GM18519 (cell line): ENCODE measurements at regions not wholly inside any gene's neighbourhood (a gene's known extent, or its start where the extent isn't known, plus 50 kb on each side); places are given as distances from the start of the nearest gene placed in this dataset.
"Not testable (repeated sequence)": the region's sequence is repeated elsewhere in the genome, so short reads cannot be mapped to it uniquely, and the experiment has no call there.

Experiments
- ATAC-seq: cut with Tn5 transposase; IDR thresholded peaks from one replicate; pipeline ENCODE4 v1.9.1; 2021; ENCODE audit warnings: mild to moderate bottlenecking, moderate library complexity; ENCODE audit not compliant: unreplicated experiment, low FRiP score

- no peak for ATAC-seq
Observed at GRCh38 chr6:85887461-85887860, 244.8 kb upstream of the SYNCRIP start.

- no peak for ATAC-seq
Observed at GRCh38 chr6:85868685-85869084, 226.0 kb upstream of the SYNCRIP start.

DNA sequence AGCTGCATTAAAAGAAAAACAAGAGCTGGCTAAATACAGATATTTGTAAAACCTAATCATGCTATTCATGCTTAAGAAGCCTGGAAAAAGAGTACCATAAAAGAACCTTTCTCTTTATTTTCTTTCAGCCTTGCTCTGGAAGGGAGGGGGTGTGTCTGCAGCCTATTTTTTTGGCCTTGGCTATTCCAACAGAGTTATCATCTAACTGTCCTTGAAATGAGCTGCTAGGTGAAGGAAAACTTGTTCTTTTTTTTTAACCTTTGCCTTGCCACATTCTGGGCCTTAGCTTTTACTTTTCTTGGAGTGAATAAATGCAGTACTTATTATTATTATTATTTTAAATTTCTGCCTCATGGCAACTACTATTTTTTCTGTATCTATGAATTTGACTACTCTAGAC is 224.9 kb upstream of the SYNCRIP start:
- ATAC-seq = no peak

DNA sequence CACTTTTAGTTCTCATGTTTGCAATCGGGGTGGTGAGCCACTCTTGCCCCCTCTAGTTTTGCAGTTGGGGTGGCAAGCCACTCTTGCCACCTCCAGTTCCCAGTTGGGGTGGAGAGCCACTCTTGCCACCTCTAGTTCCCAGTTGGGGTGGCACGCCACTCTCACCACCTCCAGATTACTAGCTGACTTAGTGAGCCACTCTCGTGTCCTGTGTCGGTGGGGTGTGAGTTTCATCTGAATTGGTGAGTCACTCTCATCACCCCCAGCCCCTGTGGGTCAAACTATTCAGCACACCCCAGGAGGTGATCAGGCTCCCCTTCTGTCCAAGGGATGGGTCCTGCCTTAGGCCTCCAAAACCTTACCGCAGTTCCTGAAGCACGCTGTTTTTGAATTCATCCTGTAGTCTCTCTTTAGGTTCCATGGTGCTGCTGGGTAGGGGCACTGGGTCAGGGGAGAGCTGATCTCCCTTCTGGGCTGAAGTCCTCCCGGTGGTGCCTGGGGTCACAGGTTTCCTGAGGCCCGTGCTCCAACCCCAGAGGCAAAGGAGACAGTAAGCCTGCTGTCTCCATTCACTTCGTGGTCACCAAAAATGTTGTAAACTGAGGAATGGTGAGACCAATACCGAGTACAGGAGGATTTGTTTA is 224.2 kb upstream of the SYNCRIP start:
- no peak for ATAC-seq

DNA sequence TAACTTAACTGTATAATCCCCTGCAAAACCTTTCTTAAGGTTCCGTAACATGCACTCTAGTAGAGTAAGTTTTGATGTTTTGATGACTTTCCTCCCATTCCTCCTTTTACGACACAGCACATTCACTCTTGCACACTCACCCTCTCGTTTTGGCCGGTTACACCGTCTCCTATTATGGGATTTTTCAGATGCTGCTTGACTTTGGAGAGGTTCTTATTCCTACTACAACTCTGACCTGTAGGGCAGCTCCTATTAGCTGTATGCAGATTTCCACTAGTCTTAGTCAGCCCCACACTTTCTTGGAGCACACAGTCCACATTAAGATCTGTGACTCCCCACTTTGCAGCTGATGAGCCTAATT is 223.7 kb upstream of the SYNCRIP start:
- ATAC-seq = no peak

- peak; percentile 57 for ATAC-seq
Observed at GRCh38 chr6:85865420-85866369, 223.0 kb upstream of the SYNCRIP start.

GRCh38 chr6:85864453-85865401 is 222.0 kb upstream of the SYNCRIP start:
- ATAC-seq = no peak

DNA sequence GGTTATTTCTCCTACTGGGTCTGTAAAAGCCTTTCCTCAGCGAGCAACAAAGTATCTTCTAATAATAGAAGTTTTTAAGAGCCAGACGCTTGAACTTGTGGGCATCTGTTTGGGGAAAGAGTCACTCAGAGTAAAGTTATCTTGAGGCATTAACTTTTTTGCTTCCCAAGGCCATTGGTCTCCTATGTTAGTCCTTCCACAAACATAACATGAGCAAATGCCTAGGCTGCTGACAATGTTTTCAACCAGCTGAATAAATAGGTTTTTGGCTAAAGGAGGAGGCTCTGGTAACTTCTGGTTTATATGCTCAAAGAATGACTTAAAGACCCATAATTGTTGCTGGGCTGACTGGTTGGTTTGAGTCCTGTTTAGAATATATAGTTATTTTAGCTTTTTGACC is 213.5 kb upstream of the SYNCRIP start:
- no peak for ATAC-seq

- ATAC-seq = not testable (repeated sequence)
Observed at GRCh38 chr6:85838351-85839119, 195.8 kb upstream of the SYNCRIP start.

- ATAC-seq = no peak
Observed at GRCh38 chr6:85828973-85829372, 186.3 kb upstream of the SYNCRIP start.

DNA sequence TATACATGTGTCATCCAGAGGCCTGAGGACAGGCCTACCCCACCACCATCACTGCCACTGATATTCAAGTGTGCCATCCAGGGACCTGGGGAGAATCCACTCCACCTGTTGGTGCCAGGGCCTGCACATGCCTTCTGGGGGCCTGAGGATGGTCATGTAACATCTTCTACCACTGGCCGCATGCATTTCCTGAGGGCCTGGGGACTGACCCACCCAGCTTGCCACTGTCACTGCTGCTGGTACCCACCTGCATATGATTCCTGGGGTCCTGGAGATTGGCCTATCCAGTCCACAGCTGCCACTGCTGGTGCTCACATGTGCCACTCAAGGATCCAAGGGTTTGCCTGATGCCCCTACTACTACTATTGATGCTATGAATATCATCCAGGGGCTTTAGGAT is 184.3 kb upstream of the SYNCRIP start:
- ATAC-seq = no peak

- no peak for ATAC-seq
Observed at GRCh38 chr6:85824329-85824728, 181.6 kb upstream of the SYNCRIP start.

GRCh38 chr6:85810558-85810957 is 167.9 kb upstream of the SYNCRIP start:
- ATAC-seq = peak; percentile 49

- no peak for ATAC-seq
Observed at GRCh38 chr6:85803721-85804120, 161.0 kb upstream of the SYNCRIP start.

DNA sequence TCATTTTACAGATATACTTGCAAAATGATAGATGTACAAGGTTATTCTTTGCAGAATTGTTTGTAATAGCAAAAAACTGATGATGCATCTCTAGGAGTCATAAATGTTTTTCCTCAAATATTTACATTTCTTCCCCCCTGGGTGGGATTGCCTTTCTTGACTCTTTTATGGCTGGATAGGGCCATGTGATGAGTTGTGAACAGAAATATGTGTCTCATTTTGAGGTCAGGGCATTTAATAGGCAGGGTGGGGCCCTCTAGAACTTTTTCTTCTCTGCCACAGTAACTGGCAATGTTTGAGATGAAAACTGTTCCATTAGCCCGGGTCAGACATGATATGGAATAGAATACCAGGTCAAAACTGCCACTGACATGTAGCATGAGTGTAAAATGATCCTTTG is 159.5 kb upstream of the SYNCRIP start:
- ATAC-seq = no peak

DNA sequence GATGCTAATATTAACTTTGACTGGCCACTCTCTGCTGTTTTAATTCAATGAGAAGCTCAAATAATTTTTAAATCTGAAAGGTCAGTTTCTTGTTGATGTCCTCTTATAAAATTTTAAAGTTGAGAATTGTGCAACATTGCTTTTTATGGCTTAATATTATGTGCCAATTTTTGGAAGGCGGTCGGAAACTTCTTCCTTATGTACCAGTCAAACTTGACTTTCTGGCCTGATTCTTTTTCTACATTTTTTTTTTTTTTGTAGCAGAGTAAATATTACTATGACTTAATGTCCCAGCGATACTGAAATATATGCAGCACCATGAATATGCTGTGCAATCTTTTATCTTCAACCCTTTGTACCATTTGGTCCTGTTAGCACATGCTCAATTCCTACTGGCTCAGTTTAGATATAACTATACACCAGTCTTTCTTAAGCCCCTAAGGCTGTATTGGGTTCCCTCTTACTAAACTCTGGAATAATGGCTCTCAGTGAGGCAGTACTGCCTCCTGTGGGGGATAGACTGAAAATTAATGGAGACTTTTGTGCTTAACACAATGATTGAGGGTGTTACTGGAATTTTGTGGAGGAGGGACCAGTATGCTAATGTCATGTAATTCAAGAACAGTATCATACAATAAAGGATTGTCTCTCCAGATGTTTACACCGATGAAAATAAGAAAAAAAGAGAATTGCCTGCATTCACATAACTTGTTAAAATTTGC is 156.4 kb upstream of the SYNCRIP start:
- ATAC-seq = no peak

- no peak for ATAC-seq
Observed at GRCh38 chr6:85797993-85798392, 155.3 kb upstream of the SYNCRIP start.

- ATAC-seq = no peak
Observed at GRCh38 chr6:85795945-85796344, 153.3 kb upstream of the SYNCRIP start.

DNA sequence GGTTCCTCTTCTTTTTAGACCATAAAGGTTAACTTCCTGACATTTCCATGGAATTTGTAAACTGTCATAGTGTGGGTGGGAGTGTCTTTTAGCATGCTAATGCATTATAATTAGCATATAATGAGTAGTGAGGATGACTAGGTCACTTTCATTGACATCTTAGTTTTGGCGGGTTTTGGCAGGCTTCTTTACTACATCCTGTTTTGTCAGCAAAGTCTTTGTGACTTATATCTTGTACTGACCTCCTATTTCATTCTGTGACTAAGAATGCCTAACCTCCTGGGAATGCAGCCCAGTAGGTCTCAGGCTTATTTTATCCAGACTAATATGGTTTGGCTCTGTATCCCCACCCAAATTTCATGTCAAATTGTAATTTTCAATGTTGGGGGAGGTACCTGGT is 149.6 kb upstream of the SYNCRIP start:
- no peak for ATAC-seq
